HG02763 (cell line): ENCODE measurements at regions not wholly inside any gene's neighbourhood (a gene's known extent, or its start where the extent isn't known, plus 50 kb on each side); places are given as distances from the start of the nearest gene placed in this dataset.
"Not testable (repeated sequence)": the region's sequence is repeated elsewhere in the genome, so short reads cannot be mapped to it uniquely, and the experiment has no call there.

Experiments used
- ATAC-seq: cut with Tn5 transposase; IDR thresholded peaks from one replicate; pipeline ENCODE4 v1.9.1; 2021; ENCODE audit warnings: mild to moderate bottlenecking, moderate library complexity; ENCODE audit not compliant: unreplicated experiment

DNA sequence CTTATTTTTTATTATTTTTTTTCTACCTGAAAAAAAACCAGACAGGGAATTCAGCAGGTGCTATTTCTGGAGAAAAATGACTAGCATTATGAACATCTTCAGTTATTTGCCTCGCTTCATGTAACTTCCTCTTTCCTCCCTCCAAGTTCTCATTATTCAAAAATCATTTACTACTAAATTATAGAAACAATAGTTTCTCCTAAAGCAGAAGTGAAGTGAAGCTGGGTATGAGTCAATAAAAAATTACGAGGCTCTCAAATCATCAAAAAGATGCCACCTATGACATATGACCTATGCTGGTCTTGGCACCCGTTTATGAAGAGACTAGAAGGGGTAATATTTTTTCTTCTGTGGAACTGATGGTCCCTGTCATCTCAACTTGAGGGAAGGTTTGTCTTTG lies 145.0 kb upstream of the AADAT start:
- ATAC-seq, result no peak

DNA sequence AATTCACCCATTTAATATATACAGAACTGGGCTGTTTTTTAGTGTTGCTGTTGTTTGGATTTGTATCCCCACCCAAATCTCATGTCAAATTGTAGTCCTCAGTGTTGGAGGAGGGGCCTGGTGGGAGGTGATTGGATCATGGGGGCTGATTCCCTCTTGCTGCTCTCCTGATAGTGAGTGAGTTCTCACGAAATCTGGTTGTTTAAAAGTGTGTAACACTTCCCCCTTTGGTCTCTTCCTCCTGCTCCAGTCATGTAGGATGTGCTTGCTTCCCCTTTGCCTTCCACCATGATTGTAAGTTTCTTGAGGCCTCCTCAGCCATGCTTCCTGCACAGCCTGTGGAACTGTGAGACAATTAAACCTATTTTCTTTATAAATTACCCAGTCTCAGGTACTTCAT lies 141.6 kb upstream of the AADAT start:
- no peak for ATAC-seq

- ATAC-seq, result no peak
Observed at GRCh38 chr4:170230242-170230641, 140.5 kb upstream of the AADAT start.

DNA sequence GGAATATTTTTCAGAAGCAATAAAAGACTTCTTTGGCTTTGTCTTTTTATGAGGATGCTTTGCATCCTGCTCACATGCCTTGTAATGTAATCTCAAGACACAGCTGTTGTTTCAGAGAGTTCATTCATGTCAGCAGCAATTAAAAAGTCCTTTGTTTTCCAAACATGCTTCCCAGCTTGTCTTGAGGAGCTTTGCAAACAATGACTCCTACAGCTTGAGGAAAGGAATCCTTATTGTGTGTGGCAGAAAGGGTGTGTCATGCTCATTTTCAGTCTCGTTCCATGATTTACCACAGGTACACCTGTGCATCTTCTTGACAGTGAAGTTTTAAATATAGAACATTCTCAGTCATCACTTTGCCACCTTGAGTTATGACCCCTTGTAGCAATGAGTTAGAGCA lies 139.2 kb upstream of the AADAT start:
- no peak for ATAC-seq

- ATAC-seq, result no peak
Observed at GRCh38 chr4:170227928-170228327, 138.2 kb upstream of the AADAT start.

DNA sequence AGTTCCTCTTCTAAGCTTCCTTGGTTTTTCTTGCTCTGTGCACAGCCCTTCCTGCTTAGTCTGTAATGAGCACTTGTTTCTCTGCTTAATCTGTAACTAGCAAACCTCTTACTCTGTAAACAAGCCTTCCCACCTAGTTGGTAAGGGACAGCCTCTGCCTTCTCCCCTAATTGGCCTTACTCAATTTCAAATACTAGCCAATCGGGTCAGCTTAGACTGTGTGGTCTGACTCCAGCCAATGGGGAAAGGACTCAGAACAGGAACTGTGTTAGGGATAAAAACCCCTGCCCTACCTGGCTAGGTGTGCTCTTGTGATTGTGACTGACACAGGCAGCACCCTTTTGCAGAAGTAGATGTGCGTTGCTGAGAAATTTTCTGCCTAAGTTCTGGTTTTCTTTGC lies 136.5 kb upstream of the AADAT start:
- no peak for ATAC-seq

GRCh38 chr4:170214731-170215130 lies 125.0 kb upstream of the AADAT start:
- ATAC-seq, result no peak

- no peak for ATAC-seq
Observed at GRCh38 chr4:170214101-170214500, 124.3 kb upstream of the AADAT start.

GRCh38 chr4:170202721-170203120 lies 113.0 kb upstream of the AADAT start:
- ATAC-seq, result no peak

DNA sequence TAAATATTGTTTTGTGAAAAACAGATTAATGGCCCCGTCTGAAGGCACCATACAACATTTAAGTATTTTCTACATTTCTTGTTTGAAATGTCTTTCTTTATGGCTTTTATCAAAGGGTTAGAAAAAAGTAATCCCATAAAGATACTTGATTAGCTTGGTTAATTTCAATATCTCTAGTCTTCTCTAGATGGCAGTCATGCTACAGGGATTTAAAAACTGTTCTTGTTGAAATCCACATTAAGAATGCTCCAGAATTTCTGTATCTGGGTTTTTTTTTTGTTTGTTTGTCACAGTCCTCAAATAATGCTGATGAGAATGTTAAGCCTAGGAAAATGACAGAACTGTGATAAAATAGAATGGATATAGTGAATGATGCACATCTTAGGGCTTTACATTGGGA lies 109.0 kb upstream of the AADAT start:
- ATAC-seq, result no peak

GRCh38 chr4:170194794-170195193 lies 105.0 kb upstream of the AADAT start:
- not testable (repeated sequence) for ATAC-seq

GRCh38 chr4:170193496-170193895 lies 103.7 kb upstream of the AADAT start:
- ATAC-seq, result no peak

DNA sequence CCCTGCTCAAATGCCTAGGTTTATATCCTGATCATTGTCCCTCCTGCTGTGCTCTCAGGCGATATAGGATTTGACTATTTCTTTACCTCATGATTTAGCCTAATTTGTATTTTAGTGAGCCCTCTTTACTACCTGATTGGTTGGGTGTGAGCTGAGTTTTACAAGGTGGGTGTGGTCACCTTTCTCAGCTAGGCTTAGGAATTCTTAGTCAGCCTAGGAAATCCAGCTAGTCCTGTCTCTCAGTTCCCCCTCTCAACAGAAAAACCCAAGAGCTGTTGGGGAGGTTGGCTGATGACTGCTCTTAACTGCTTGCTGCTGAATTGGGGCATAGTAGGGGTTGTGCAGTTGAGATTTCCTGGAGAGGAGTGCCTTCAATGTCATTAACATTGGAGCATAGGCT lies 100.5 kb upstream of the AADAT start:
- no peak for ATAC-seq

DNA sequence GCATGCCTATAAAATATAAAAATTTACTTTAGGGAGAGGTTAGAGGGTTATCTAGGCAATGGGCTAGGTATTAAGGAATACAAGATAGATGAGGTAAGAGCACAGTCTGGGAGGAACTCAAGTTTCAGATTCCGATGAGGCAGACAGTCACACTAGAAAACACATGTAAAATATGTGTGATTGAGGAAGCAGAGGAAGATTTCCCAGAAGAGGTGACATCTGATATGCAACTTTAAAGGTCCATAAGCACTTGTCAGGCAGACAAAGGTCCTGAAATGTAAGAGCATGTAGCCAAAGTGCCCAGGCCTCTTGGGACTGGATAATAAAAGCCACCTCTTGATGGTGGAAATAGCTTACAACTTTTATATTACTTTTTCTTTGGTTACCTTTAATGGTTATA lies 81.1 kb upstream of the AADAT start:
- ATAC-seq, result no peak

GRCh38 chr4:170169699-170170098 lies 79.9 kb upstream of the AADAT start:
- ATAC-seq, result no peak

DNA sequence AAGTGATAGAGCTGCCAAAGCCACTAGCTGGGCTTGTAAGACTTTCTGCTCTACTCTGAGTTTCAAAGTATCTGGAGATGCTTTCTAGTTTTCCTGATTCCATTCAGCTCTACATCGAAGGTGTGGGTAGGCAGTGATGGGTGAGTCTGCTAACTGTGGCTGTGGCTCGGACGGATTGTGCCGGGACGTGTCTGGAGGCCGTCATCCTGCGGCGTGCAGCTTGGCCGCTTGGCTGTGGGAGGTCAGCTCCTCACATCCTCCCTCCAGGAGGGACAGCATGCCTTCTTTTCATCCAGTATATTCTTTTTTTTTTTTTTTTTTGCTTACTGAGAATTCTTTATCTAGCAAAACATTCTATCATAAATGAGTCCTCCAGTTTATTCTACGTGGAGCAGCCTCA lies 77.9 kb upstream of the AADAT start:
- no peak for ATAC-seq

DNA sequence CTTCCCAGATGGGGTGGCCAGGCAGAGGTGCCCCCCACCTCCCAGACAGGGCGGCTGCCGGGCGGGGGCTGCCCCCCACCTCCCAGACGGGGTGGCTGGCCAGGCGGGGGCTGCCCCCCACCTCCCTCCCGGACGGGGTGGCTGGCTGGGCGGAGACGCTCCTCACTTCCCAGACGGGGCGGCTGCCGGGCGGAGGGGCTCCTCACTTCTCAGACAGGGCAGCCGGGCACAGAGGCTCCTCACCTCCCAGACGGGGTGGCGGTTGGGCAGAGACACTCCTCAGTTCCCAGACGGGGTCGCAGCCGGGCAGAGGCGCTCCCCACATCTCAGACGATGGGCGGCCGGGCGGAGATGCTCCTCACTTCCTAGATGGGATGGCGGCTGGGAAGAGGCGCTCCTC lies 76.4 kb upstream of the AADAT start:
- ATAC-seq, result not testable (repeated sequence)

GRCh38 chr4:170162416-170162815 lies 72.7 kb upstream of the AADAT start:
- ATAC-seq, result no peak

- no peak for ATAC-seq
Observed at GRCh38 chr4:170157670-170158069, 67.9 kb upstream of the AADAT start.

DNA sequence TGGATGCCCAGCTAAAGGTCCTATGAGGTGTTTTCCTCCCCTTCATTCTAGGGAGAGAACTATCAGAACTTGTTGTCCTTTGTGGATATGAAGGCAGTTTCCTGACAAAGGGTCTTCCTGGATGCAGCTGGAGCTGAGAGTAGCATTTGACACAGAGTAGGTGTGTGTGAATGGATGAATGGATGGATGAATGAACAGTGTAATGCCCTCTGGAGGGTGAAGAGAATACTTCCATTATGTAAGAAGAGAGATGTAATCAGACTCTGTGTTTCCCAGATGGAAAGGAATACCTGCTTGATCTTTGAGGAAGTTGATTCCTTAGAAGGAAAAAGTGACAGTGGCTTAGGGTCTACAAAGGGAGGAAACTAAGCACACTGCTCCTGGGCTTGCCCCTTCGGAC lies 55.4 kb upstream of the AADAT start:
- no peak for ATAC-seq

DNA sequence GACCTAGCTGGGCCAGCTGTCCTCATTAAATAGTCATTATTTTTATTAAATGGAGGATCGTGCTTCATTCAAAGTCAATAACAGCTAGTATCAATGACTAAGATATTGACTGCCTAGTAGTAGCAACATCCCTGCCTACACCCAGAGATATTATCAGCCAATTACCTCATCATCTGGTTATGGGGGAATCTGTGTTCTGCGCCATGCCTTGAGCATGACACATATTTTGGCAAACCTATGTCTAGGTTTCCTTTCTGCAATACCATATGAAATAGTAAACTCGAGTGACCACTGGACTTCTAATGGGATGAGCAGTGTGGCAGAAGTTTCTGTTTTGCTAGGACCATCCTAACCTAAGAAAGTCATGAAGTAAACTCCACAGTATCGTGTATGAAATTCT lies 50.0 kb upstream of the AADAT start:
- ATAC-seq, result no peak
